Germinal center (tissue), 1 donor: ENCODE measurements at regions not wholly inside any gene's neighbourhood (a gene's known extent, or its start where the extent isn't known, plus 50 kb on each side); places are given as distances from the start of the nearest gene placed in this dataset.
"Not testable (repeated sequence)": the region's sequence is repeated elsewhere in the genome, so short reads cannot be mapped to it uniquely, and the experiment has no call there.

Experiments
- DNase-seq: peaks from one replicate; pipeline ENCODE4 v3.0.0; 2012; ENCODE audit warnings: mixed read lengths, low spot score

GRCh38 chr12:131574395-131574771 is 136.5 kb upstream of the SFSWAP start:
- no peak for DNase-seq

- no peak for DNase-seq
Observed at GRCh38 chr12:131575371-131575770, 135.5 kb upstream of the SFSWAP start.

GRCh38 chr12:131576734-131577133 is 134.2 kb upstream of the SFSWAP start:
- not testable (repeated sequence) for DNase-seq

GRCh38 chr12:131577766-131578165 is 133.1 kb upstream of the SFSWAP start:
- no peak for DNase-seq

- DNase-seq = no peak
Observed at GRCh38 chr12:131578828-131579470, 131.9 kb upstream of the SFSWAP start.

- no peak for DNase-seq
Observed at GRCh38 chr12:131583090-131583712, 127.7 kb upstream of the SFSWAP start.

- DNase-seq = no peak
Observed at GRCh38 chr12:131586269-131586668, 124.6 kb upstream of the SFSWAP start.

GRCh38 chr12:131586761-131587160 is 124.1 kb upstream of the SFSWAP start:
- DNase-seq = no peak

GRCh38 chr12:131587565-131587964 is 123.3 kb upstream of the SFSWAP start:
- no peak for DNase-seq

GRCh38 chr12:131589221-131589897 is 121.5 kb upstream of the SFSWAP start:
- no peak for DNase-seq

- no peak for DNase-seq
Observed at GRCh38 chr12:131589966-131590365, 120.9 kb upstream of the SFSWAP start.

GRCh38 chr12:131591136-131591535 is 119.8 kb upstream of the SFSWAP start:
- no peak for DNase-seq

- DNase-seq = no peak
Observed at GRCh38 chr12:131591714-131592709, 118.9 kb upstream of the SFSWAP start.

GRCh38 chr12:131592972-131593371 is 117.9 kb upstream of the SFSWAP start:
- DNase-seq = no peak

GRCh38 chr12:131593406-131593805 is 117.5 kb upstream of the SFSWAP start:
- DNase-seq = no peak

- no peak for DNase-seq
Observed at GRCh38 chr12:131596115-131596514, 114.8 kb upstream of the SFSWAP start.

- no peak for DNase-seq
Observed at GRCh38 chr12:131597333-131597732, 113.6 kb upstream of the SFSWAP start.

- no peak for DNase-seq
Observed at GRCh38 chr12:131598717-131599116, 112.2 kb upstream of the SFSWAP start.

- DNase-seq = no peak
Observed at GRCh38 chr12:131599190-131600159, 111.4 kb upstream of the SFSWAP start.

- no peak for DNase-seq
Observed at GRCh38 chr12:131600160-131600532, 110.7 kb upstream of the SFSWAP start.

- DNase-seq = not testable (repeated sequence)
Observed at GRCh38 chr12:131601499-131601898, 109.4 kb upstream of the SFSWAP start.
